Prostate gland (tissue), 2 donors: ENCODE measurements at regions not wholly inside any gene's neighbourhood (a gene's known extent, or its start where the extent isn't known, plus 50 kb on each side); places are given as distances from the start of the nearest gene placed in this dataset.

ENCODE experiments used
- DNase-seq: peaks from one replicate; pipeline ENCODE4 v3.0.0-alpha.2; 2019; ENCODE audit warnings: low spot score
- H3K27ac ChIP-seq, 2 donors: fragments of 200-600 bp; sonication (generic); 2 replicates each; pipeline ENCODE4 v1.5.1; 2017 to 2019
- H3K27me3 ChIP-seq: fragments of 200-600 bp; sonication (generic); replicated peaks from 2 replicates; pipeline ENCODE4 v1.5.1; 2019; ENCODE audit not compliant: insufficient read depth
- H3K36me3 ChIP-seq, 2 donors: fragments of 200-600 bp; sonication (generic); 1 replicate in 1 of 2; 2 replicates in 1 of 2; pipeline versions ENCODE4 v1.5.1 to v1.8.1; 2017 to 2019
- H3K4me1 ChIP-seq: fragments of 200-600 bp; sonication (generic); replicated peaks from 2 replicates; pipeline ENCODE4 v1.5.1; 2019
- H3K4me3 ChIP-seq, 2 donors: fragments of 200-600 bp; sonication (generic); 2 replicates each; pipeline ENCODE4 v1.5.1; 2017 to 2019
- H3K9me3 ChIP-seq: fragments of 200-600 bp; sonication (generic); 2 replicates; pipeline ENCODE4 v1.5.1; 2017
- POLR2A ChIP-seq: fragments of 450-650 bp; IDR thresholded peaks from one replicate; pipeline ENCODE4 v1.6.1; 2016; ENCODE audit warnings: antibody characterized with exemption, mild to moderate bottlenecking
- POLR2AphosphoS5 ChIP-seq: sonication (generic); formaldehyde crosslinking; IDR thresholded peaks from one replicate; pipeline ENCODE4 v1.6.1; 2017; ENCODE audit warnings: antibody characterized with exemption
- WGBS: methylation state at CpG from one replicate; pipeline ENCODE4 v1.1.5; 2018; 5-methylcytosine and 5-hydroxymethylcytosine counted together
- intact Hi-C: fragments of 100-400 bp; cut with DNase I; formaldehyde crosslinking; loops from one replicate; pipeline ENCODE4 v1.14.2; 2022
- TF ChIP-seq, protein P1 (sequence below), 4 experiments: fragments of 200-600 bp in 2 of 4; fragments of 450-650 bp in 2 of 4; sonication (generic) in 2 of 4; IDR thresholded peaks; 1 replicate in 3 of 4; 2 replicates in 1 of 4; pipeline ENCODE4 v1.5.1; 2016 to 2019; ENCODE audit warnings: antibody characterized with exemption in 4 of 4, mild to moderate bottlenecking in 2 of 4, moderate library complexity in 2 of 4

DNA sequence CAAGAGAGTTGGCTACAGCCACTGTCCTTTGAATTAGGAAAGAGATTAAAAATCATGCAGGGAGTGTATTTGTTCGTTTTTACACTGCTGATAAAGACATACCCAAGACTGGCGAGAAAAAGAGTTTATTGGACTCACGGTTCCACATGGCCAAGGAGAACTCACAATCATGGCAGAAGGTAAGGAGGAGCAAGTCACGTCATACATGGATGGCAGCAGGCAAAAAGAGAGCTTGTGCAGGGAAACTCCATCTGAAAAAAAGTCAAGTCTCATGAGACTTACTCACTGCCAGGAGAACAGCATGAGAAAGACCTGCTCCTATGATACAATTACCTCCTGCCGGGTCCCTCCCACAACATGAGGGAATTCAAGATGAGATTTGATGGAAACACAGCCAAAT is 1595.2 kb downstream of the KCNT2 start:
- no peak for TF ChIP-seq POLR2A
- no peak for TF ChIP-seq POLR2AphosphoS5
- TF ChIP-seq, protein P1, sequence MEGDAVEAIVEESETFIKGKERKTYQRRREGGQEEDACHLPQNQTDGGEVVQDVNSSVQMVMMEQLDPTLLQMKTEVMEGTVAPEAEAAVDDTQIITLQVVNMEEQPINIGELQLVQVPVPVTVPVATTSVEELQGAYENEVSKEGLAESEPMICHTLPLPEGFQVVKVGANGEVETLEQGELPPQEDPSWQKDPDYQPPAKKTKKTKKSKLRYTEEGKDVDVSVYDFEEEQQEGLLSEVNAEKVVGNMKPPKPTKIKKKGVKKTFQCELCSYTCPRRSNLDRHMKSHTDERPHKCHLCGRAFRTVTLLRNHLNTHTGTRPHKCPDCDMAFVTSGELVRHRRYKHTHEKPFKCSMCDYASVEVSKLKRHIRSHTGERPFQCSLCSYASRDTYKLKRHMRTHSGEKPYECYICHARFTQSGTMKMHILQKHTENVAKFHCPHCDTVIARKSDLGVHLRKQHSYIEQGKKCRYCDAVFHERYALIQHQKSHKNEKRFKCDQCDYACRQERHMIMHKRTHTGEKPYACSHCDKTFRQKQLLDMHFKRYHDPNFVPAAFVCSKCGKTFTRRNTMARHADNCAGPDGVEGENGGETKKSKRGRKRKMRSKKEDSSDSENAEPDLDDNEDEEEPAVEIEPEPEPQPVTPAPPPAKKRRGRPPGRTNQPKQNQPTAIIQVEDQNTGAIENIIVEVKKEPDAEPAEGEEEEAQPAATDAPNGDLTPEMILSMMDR (IDR thresholded peaks at IDR 0.05) = no peak
- intact Hi-C loops = no loop called here
- Histone ChIP-seq H3K27ac (no peak overlapping the region), H3K4me3 (no peak overlapping the region), H3K27me3 (no peaks in the 10 kb centered on the region), H3K4me1 (no peaks in the 10 kb centered on the region), H3K36me3 (no peaks in the 10 kb centered on the region), H3K9me3 (no peaks in the 10 kb centered on the region)
- 88% methylated on average over 5 of the region's 5 CpGs for WGBS
- DNase-seq = no peak

DNA sequence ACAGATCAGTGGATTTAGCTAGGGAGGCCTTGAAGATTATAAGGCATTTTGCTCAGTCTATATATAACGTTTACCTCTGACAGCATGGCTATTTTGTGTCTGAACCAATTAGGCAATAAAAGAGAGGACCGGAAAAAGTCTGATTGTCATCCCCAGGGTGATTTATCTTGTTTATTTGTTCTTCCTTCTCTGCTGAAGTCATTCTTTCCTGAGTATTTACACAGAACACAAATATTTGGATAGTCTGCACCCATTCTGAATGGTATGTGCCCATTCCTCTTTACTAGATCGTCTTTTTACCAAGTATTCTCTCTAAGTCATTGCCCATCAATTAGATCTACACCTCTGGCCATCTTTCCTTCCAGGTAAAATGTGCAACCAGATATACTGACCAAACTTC is 1602.9 kb downstream of the KCNT2 start:
- no peaks in the 10 kb centered on the region for H3K27me3 ChIP-seq
- no peak overlapping the region for H3K27ac ChIP-seq
- no peak for TF ChIP-seq POLR2AphosphoS5
- TF ChIP-seq, protein P1 (IDR thresholded peaks at IDR 0.05) = no peak
- TF ChIP-seq POLR2A = no peak
- no peak overlapping the region for H3K4me3 ChIP-seq
- no peaks in the 10 kb centered on the region for H3K36me3 ChIP-seq
- no peaks in the 10 kb centered on the region for H3K4me1 ChIP-seq
- 30% methylated on average over 3 of the region's 3 CpGs for WGBS
- no peaks in the 10 kb centered on the region for H3K9me3 ChIP-seq
- intact Hi-C loops = no loop called here
- no peak for DNase-seq

DNA sequence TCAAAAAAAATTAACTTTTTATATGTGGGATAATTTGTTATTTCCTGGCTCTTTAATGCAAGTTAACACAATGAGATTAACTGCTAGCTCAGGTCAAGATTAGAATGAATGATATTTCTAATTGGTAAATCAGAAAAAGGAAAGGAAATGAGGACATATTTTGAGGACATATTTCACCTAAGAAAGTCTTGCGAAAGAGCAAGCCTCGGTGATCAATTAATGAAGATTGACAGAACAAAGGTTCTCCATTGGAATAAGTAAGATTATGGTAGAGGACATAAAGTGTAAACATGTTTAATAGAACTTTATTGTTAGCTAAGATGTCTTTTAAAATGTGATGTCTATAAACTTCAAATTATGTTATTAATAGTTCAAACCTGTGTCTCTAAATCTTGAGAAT is 1617.8 kb downstream of the KCNT2 start:
- no peak for DNase-seq
- intact Hi-C loops = no loop called here
- Histone ChIP-seq H3K9me3 (no peaks in the 10 kb centered on the region), H3K4me3 (no peak overlapping the region), H3K27me3 (no peaks in the 10 kb centered on the region), H3K36me3 (no peaks in the 10 kb centered on the region), H3K4me1 (no peaks in the 10 kb centered on the region), H3K27ac (no peak overlapping the region)
- WGBS = 40% methylated on average over 2 of the region's 2 CpGs
- TF ChIP-seq, protein P1 (IDR thresholded peaks at IDR 0.05) = no peak
- TF ChIP-seq POLR2A (no peak), POLR2AphosphoS5 (no peak)

DNA sequence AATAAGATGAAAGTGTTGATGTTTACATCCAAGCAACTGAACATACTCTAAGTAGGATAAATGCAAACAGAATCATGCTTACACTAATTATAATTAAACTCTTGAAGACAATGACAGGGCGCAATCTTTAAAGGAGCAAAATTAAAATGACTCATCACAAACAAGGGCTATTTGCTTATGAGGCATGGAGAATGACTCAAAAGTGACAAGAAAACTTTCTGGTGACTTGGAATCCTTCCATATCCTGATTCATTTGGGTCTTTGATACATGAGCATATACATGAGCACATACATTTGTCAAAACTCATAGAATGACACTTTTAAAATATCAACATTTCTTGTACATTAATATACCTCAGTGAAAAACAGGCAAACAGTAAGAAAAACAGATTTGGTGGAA is 1632.3 kb downstream of the KCNT2 start:
- WGBS = 66% methylated on average over 1 of the region's 1 CpG
- DNase-seq = no peak
- Histone ChIP-seq H3K27ac (no peak overlapping the region), H3K4me3 (no peak overlapping the region), H3K9me3 (no peaks in the 10 kb centered on the region), H3K4me1 (no peaks in the 10 kb centered on the region), H3K27me3 (no peaks in the 10 kb centered on the region), H3K36me3 (no peaks in the 10 kb centered on the region)
- no peak for TF ChIP-seq POLR2AphosphoS5
- intact Hi-C loops = no loop called here

DNA sequence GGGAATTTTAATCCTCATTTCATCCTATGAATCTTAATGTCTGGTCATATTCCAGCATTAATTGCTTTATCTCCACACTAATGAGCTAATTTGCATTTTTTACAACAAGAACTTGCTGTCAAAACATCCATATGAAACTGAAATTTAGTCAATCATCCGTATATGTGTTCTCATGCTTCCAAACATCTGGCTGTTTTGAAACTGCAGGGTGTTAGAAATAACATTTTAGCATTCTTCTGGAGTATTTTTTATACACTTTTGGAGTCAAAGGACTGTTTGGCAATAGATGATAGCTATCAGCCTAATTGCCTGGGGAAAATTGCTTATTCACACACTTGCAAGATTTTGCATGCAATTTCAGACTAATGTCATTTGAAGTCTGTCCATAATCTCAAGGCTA is 1639.3 kb downstream of the KCNT2 start:
- TF ChIP-seq POLR2AphosphoS5 = no peak
- TF ChIP-seq, protein P1 (IDR thresholded peaks at IDR 0.05) = no peak
- TF ChIP-seq POLR2A = no peak
- H3K9me3 ChIP-seq = no peaks in the 10 kb centered on the region
- H3K27ac ChIP-seq = no peak overlapping the region
- intact Hi-C loops = no loop called here
- DNase-seq = no peak
- 86% methylated on average over 1 of the region's 1 CpG for WGBS
- H3K36me3 ChIP-seq = no peaks in the 10 kb centered on the region
- no peaks in the 10 kb centered on the region for H3K4me1 ChIP-seq
- H3K27me3 ChIP-seq = no peaks in the 10 kb centered on the region
- H3K4me3 ChIP-seq = no peak overlapping the region

DNA sequence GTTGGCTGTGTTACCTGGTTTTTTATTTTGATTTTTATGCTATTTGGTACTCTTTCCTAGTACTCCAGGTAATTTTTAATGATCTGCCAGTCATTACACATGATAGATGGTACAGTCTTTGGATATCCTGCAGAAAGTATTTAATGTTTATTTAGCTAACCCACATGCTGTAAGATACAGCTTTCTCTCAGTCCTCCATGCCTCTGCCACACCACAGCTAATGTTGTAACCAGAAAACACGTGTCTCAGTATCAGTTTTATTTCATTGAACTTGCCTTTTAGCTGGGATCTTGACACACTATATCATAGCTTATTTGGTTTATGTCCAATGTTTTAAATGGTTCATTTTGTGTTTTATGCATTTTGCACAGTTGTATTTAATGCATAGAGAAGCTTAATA is 1648.4 kb downstream of the KCNT2 start:
- H3K4me3 ChIP-seq = no peak overlapping the region
- no peak for DNase-seq
- H3K27ac ChIP-seq = no peak overlapping the region
- no peaks in the 10 kb centered on the region for H3K36me3 ChIP-seq
- intact Hi-C loops = no loop called here
- WGBS = 42% methylated on average over 1 of the region's 1 CpG
- H3K4me1 ChIP-seq = no peaks in the 10 kb centered on the region
- H3K9me3 ChIP-seq = no peaks in the 10 kb centered on the region
- TF ChIP-seq POLR2AphosphoS5 = no peak
- TF ChIP-seq POLR2A = no peak
- TF ChIP-seq, protein P1 (IDR thresholded peaks at IDR 0.05) = no peak
- no peaks in the 10 kb centered on the region for H3K27me3 ChIP-seq
